OCI-LY1 (cell line): ENCODE measurements at regions not wholly inside any gene's neighbourhood (a gene's known extent, or its start where the extent isn't known, plus 50 kb on each side); places are given as distances from the start of the nearest gene placed in this dataset.

Source experiments
- EZH2 ChIP-seq: fragments of 200-600 bp; sonication (generic), shearing (Covaris generic); IDR thresholded peaks from 2 replicates; pipeline ENCODE4 v1.8.0; 2017; ENCODE audit warnings: borderline replicate concordance, mixed run types, mild to moderate bottlenecking, antibody characterized with exemption, low read length, moderate library complexity, mixed read lengths
- TF ChIP-seq, protein P1 (sequence below): fragments of 200-600 bp; sonication (generic), shearing (Covaris generic); IDR thresholded peaks from 2 replicates; pipeline ENCODE4 v1.5.1; 2017; ENCODE audit warnings: mild to moderate bottlenecking, antibody characterized with exemption, low read length, moderate library complexity, mixed read lengths

DNA sequence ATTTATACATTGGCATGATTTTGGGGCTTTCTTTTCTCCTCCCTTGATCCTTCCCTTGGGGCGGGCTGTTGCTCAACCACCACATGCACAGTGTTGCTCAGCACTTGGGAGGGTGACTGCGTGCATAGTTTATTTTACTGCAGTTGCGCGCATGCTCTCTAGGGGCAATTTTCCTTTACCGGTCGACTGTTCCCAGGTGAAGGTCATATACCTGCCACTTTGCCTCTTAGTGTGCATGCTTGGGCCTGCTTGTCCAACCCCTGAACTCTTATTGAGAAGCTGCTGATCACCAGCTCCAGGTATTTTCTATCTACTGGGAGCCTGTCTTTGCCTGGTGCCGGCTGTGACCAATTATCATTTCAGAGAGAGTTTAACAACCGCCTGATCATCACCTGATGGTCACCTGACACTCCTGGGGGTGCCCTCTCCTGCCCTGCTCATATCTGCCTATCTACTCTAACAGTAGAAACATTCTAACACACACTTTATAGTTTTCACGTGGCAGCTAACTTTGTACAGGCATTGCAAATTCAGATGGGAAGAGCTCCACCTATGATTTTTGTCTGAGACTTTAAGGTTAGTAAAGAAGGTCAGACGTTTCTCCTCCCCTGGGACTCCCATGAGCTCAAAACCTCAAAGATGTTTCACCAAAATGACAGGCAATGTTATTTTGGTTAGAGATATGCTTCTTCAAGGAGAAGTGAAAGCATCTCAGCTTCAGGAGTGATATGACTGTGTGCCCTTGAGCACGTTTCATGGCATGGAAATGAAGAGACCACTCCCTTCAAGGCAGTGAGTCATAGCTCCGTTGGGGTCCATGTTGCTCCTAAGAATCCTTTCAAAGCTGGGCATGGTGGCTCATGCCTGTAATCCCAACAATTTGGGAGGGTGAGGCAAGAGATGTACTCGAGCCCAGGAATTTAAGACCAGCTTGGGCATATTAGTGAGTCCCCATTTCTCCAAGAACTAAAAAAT, 227.5 kb upstream of the MYLIP start:
- TF ChIP-seq EZH2 = no peak
- TF ChIP-seq, protein P1, sequence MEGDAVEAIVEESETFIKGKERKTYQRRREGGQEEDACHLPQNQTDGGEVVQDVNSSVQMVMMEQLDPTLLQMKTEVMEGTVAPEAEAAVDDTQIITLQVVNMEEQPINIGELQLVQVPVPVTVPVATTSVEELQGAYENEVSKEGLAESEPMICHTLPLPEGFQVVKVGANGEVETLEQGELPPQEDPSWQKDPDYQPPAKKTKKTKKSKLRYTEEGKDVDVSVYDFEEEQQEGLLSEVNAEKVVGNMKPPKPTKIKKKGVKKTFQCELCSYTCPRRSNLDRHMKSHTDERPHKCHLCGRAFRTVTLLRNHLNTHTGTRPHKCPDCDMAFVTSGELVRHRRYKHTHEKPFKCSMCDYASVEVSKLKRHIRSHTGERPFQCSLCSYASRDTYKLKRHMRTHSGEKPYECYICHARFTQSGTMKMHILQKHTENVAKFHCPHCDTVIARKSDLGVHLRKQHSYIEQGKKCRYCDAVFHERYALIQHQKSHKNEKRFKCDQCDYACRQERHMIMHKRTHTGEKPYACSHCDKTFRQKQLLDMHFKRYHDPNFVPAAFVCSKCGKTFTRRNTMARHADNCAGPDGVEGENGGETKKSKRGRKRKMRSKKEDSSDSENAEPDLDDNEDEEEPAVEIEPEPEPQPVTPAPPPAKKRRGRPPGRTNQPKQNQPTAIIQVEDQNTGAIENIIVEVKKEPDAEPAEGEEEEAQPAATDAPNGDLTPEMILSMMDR = no peak; the same call in 1 of the 2 replicates
